SHP77 (cell line): ENCODE measurements at regions not wholly inside any gene's neighbourhood (a gene's known extent, or its start where the extent isn't known, plus 50 kb on each side); places are given as distances from the start of the nearest gene placed in this dataset.

Source experiments
- DNase-seq, 2 experiments: peaks; one replicate each; lab custom pipeline; 2025; lab: John Stamatoyannopoulos, UW

DNA sequence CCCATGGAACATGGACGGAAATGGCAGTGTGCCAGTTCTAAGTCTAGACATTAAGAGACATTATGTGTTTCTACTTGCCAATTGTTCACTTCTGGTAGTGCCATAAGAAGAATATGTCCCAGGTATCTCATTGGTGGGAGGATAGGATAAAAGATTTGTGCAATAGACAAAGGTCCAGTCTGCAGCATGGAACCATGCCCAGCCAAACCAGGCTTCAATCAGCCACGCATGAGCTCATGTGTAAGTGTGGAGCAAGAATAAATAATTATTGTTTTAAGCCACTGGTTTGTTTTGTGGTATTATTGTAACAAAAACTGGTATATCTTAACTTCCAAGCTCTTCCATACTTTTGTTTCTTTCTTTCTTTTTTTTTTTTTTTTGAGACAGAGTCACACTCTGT is 153.6 kb upstream of the CTTNBP2 start:
- no peak for DNase-seq

DNA sequence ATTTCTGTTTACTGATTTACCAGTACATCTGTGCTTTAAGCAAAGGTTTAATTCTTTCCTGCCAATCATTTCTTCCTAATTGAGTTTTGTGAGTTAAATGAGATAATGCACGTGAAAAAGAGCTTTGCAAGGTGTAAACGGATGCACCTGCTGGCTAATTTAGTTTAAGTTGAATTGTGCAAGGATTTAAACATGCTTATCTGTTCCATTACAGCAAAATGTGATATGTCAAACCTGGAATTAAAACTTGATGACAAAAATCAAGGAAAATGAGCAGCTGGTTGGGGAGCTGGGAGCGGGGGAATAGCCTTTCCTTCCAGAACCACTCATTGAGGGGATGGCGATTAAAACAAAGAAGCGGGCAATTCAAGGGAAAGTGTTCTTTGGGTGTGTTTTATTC is 155.0 kb upstream of the CTTNBP2 start:
- no peak for DNase-seq

DNA sequence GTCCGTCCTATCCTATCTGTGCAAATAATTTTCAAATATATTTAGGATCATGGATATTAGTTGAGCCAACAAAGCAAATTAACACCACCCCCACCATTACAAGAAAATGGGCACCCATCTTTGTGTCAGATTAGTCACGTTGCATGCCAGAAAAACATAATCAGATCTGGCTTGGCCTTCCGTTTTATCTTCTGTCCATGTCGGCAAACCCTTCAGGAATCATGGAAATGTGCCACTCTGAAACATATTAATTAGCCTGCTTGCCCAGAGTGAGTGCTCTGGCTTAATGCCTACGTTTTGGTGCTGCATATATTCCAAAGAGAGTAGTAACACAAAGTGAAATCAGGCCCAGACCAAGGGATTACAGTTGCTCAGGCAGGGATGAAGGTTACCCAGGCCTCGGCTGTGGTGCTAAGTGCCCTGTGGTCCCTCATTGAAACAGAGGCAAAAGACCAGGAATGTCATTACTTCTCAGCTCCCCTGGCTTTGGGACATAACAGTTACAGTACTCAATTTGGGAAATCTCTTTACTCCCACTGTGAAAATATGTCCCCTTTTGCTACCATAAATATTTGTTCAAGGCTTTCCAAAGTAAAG is 154.0 kb upstream of the LSM8 start:
- no peak for DNase-seq

DNA sequence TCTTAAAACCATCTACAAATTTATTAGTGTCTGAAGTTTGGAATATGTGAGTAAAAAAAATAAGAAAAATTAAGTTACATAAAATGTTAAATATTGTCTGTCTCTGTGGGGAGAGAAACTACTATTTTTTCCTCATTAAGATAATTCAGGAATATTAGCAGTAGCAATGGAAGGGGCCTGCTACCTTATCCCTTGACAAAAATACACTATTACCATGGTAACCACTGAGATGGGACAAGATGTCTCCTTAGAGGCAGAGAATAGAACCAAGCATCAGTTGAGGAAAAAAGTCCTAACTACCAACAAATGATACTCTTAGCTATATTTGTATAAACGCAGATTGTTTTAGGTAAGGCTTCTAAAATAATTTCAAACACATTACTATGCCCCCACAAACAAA is 150.7 kb upstream of the LSM8 start:
- no peak for DNase-seq

DNA sequence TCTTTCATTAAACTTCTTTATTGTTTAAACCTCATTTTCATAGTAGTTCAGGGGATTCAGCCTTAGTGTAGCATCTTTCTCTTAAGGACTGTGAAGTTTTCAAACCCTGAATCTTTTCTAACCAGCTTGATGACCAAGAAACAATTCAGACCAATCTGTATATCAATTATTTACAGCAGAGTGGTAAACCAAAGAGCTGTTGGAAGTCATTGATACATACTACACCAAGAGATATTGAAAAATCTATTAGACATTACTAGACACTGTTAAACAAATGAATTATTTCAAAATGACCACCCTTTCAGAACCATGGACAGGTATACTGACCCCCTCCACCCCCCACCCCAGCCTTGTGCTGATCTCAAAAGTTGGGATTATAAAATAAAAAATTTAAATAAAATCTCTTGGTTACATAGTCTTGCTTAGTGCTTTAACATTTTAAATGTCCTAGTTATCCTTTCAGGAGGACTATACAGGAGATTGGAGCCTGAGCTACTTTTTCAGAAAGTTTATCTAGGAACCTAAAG is 143.9 kb upstream of the LSM8 start:
- DNase-seq = no peak

DNA sequence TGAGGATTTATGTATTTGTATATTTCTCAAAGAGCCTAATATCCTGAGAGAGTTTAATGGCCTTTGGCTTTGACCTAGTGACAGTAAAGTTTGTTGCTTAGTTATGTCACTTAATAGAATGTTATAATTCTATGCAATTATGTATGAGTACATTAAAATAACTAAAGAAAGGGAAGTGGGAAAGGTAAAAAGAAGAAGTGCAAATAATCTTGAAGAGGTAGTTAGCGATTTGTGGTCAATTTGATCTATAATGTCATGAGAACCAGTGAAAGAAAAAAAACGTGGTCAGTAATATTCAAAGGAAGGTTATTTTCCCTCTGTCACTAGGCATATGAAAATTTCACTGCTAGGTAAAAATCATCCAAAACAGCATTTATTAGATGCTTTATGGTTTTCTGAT is 143.4 kb upstream of the LSM8 start:
- DNase-seq = no peak

DNA sequence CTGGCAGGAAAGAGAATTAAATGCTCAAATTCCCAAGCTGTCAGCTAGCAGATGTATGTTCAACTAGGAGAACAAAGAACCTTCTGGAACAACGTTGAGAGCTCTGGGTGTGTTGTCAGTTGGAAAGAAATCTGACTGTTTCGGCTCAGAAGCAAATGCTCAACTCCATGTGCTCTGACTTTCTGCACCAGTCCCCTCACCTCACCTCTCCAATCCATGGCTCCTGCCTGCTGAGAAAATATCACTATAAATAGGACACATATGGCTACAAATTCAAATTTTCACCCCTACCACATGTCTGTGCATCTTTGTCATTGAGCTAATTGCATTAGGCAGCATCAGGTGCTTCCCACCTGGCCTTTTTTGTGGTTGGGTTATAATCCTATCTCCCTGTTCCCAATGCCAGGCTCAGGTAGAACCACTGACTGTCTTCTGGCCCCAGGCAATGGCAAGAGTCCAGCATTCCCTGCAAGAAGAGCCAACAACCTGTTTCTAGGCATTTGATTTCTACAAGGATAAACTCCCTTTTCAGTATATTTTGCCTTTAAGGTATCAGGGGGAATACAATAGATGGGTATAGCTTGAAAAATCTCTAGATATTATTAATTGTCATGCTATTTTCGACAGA is 142.6 kb upstream of the LSM8 start:
- no peak for DNase-seq

DNA sequence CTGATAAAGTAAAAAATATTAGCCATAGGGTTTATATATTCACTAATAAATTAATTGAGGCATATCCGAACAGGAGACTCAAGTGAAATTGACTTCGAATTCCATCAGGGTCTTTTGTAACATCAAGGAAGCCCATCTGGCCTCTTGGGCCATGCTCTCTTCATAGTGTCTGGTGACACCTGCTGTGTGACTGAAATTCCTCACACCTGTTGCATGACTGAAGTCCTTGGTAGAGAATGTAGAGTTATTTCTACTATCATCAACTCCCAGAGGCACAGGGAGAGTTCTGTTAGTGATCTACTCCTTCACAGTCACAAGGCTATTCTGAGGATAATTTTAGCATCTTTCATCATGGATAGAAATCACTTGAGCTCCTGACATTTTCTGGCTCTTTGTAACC is 138.3 kb upstream of the LSM8 start:
- DNase-seq = no peak

DNA sequence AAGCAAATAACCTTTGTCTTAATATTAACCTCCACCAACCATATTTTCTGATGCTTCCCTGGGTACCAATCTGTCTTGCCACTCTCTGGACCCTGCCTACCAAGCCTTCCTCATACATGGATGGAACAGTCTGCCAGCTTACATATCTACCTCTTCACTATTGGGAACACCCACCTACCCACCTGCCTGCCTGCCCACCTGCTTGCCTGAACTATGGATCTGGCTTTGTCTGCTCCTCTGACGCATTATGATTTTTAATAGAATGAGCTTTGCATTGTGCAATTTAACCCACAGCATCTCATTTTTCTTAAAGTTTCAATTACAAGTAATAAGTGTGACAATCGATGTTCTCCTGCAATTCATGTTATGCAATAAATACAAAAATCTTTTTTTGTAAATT is 137.9 kb upstream of the LSM8 start:
- no peak for DNase-seq

DNA sequence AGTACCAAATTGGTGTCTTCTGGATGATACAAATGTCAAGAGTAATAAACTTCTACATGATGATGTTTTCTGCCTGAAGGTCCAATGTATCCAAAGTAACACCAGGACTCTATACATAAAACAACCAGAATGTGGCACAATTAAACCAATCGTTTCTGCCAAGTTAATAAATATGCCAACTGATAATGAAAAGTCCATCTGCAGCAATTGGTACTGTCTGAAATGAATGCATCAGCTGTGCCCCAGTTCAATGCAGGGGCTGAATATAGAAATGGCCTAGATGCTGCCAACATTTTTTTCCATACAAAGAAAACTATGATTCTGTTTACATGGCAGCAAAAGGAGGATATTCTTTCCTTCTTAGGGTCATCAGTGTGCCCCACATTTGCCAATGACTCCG is 137.2 kb upstream of the LSM8 start:
- no peak for DNase-seq

DNA sequence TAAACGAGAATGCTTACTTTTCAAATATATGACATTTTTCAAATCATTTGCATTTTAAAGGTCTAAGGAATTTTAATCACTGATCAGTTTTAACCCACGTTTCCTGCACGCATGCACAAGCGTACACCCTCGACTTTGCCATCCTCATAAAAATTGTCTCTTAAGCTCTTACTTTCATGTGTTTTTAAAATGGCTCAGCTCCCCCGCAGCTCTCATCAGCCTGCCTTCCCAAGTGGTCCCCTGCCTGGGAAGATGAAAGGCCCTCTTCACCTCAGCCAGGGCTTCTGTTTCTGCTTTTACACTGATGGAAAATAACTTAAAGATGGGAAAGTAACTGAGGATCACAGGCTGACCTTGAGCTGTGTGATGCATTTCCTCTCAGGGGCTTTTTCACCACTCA is 131.6 kb upstream of the LSM8 start:
- DNase-seq = no peak

DNA sequence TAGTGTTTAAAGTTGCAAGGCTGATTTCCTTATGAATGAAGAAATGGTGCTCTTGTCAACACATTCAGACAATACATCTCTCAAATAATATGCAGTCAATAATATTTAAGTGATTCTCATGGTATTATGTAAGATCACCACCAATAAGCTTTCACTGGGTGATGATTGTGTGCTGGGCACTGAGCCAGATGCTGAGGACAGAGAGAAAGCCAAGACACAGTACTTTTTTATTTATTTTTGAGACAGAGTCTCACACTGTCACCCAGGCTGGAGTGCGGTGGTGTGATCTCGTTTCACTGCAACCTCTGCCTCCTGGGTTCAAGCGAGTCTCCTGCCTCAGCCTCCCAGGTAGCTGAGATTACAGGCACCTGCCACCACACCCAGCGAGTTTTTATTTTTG is 130.6 kb upstream of the LSM8 start:
- DNase-seq = no peak

DNA sequence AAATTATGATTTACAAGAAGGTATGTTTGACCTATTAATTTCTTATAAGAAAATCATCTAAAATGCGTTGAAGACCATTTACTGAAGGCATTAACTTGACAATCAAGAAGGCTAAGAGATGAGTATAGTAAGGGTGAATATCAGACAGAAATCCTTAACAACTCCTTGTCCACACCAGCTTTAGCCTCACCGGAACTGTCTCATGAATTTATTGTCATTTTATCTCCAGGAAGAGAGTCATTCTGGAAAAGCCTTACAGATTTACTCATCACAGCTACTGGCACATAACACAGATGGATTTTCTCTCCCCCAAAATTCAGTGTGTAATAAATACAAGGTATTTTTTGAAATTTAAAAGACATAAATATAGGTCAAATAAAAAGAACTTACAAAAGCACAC is 129.4 kb upstream of the LSM8 start:
- DNase-seq = no peak

DNA sequence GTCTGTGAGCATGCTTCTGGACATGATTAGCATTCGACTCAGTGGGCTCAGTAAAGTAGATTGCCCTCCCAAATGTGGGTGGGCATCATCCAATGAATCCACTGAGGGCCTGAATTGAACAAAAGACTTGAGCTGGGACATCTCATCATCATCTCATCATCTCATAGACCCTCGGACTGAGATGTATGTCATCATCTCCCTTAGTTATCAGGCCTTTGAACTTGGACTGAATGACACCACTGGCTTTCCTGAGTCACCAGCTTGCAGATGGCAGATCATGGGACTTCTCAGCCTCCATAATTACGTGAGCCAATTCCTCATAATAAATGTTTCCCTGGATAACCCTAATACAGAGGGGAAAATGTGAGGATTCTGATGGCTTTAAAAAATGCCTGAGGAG is 128.3 kb upstream of the LSM8 start:
- DNase-seq = no peak

DNA sequence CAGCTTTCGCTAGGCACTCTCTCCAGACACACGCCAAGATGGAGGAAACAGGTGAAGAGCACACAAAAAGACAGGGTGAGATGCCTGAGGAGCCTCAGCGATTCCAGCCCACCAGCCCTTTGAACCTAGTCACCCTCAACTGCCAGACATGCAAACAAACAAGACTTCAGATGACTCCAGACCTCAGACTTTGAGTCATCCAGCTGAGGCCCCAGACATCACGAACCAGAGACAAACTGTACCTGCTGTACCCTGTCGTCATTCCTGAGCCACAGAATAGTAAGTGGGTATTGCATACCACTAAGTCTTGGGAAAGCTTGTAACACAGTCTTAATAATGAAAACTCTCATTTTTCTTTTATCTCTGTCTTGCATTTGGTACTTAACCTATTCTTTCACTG is 126.6 kb upstream of the LSM8 start:
- no peak for DNase-seq

DNA sequence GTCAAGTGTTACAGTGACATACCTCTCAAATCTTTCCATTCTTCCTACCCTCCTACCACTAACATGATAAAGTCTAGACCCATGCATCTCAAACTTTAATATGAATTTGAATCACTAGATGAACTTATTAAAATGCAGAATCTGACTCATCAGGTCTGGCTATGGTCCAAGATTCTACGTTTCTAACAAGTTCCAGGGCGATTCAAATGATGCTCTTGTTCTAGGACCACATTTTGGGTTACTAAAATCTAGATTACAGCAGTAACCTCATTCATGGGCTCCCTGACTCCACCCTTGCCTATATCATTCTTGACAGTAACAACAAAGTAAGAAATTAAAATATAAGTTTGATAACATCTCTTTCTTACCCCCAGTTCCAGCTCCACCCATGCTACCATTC is 124.8 kb upstream of the LSM8 start:
- DNase-seq = no peak

DNA sequence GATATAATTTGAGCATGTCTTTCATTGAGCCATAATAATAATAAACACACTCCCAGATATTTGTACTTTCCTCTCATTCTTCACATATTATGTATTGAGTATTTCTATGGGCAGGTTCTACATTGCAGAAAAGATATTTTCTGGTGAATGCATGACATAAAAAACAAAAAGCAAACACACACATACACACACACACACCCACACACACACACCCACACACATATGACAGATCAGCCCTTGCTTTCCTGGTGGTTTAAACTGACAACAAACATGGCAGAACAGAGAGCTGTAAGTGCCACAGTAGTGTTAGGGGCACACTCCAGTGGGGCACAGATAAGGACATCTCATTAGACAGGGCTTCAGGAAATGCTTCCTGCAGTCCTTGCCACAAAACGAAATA is 123.3 kb upstream of the LSM8 start:
- no peak for DNase-seq

DNA sequence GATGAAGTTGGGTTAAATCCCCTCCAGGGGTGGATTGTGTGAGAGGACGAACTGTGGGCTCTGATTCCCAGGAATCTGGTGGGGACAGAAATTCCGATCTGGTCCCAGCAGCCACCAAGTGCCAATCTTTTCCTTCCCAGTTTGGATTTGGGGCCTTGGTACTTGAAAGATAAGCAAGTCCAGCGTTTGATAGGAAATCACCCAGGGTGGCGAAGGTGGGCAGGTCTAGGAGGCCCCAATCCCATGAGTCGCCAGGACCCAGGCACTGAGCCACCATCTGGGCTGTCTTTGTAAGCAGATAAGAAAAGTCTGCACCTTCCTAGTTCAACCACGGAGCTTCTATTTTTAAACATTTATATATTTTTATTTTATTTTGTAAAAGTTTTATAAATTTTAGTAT is 122.6 kb upstream of the LSM8 start:
- no peak for DNase-seq

DNA sequence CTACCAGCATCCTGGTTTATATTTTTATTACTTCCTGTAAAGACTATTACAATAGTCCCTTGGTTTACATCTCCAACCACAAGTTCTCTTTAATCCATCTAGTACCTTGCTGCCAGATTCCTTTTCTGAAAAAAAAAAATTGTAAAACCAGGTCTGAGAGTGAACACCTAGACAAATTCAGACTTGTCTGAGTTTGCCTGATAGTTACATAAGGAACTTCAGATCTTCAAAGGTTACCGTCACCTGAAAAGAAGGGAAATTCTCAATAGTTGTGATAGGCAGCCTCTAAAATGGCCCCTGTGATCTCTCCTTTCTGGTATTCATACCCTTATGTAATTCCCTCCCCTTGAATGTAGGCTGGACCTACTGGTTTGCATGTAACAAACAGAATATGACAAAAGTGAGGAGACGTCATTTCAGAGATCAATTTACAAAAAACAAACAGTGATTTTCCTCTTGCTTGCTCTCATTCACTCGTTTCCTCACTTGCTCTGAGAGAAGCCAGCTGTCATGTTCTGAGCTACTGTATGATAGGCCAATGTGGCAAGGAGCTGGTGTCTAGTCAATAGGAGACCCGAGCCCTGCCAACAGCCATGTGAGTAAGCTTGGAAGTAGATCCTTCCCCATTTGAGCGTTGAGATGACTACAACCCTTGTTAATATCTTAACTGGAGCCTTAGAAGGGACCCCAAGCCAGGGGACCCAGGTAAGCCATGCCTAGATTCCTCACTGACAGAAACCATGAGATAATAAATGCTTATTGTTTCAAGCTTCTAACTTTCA is 110.9 kb upstream of the LSM8 start:
- DNase-seq = no peak

DNA sequence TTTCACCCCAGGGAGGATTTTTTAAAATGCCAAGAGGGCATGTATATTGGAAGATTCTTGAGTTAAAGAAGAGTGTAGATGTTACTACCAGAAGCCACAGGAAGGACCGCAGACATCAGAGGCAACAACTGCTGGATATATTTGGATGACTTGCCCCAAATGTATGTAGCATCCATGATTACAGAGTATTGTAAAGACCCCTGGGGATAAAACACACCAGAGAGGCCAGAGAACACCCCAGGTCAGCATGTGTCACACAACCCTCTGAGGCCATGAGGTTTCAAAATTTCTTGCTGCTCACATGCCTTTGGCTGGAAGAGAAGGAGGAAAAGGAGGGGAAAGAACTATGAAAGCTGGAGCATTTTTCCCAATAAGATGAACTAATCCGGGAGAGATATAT is 108.0 kb upstream of the LSM8 start:
- no peak for DNase-seq

DNA sequence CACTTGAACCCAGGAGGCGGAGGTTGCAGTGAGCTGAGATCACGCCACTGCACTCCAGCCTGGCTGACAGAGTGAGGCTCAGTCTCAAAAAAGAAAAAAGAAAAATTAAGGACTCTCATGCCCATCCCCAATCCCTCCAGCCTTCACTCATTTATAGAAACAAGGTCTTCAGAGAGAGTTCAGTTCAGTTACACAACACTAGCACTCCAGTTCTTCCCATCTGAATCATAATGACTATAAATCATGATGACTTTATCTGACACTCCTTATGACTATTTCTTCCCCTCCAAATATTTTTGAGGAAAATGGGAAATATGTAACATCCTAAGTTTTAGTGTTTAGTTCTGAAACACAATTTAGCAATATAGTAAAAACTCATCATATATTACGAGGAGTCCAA is 107.4 kb upstream of the LSM8 start:
- DNase-seq = no peak

DNA sequence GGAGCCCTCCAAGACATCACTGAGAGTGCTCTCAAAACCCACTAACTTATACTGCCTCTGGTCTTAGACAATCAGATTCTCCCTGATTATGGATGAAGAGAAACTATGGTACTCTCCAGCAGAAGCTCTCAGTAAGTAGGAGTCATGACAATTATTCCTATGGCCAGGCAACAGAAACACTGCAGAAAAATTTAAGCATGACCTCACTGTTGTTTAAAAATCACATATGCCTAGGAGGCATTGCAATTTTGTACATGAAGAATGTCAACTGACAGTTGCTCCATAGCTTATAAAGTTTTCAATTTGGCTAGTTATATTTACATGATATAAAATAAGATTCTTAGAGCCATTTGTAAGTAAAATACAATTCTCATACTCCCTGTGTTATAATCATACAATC is 105.9 kb upstream of the LSM8 start:
- DNase-seq = no peak

DNA sequence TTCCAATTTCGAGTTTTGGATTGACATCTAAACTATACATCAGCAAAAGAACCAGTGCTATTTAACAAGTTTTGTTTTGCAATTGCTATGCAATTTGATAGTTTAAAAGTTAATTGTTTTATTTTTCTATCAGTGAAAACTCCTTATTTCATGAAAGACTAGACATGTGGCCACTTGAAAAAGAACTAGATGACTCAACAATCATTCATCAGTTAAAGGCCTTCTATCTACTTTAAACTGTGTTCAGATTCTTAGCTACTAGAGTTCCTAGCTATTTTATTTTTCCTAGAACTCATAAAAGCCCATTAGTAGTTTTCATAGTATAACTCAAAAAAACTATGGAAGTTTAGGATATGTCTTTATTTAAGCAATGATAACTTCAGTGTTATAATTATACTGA is 104.6 kb upstream of the LSM8 start:
- no peak for DNase-seq

DNA sequence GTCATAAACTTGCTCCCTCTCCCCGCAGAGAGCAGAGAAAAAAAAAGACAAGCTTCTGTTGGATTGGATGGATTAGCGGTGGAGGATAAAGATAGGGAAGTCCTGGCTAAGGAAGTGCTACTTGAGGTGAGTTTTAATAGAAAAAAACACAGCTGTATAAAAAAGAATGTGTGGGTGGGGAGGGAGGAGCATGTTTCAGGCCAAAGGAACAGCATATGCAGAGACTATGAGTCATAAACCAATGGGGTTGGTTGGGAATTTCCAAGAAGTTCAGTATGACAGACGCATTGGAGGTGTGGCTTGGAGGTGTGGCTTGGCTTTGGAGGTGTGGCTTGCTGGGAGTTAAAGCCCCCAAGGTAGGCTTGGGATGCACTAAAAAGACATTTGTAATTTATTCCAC is 103.0 kb upstream of the LSM8 start:
- no peak for DNase-seq
